Endothelial cell of umbilical vein (primary cell): ENCODE measurements at regions not wholly inside any gene's neighbourhood (a gene's known extent, or its start where the extent isn't known, plus 50 kb on each side); places are given as distances from the start of the nearest gene placed in this dataset.

Experiments
- MYC ChIP-seq: IDR thresholded peaks from one replicate; pipeline ENCODE4 v1.6.1; 2011; ENCODE audit warnings: mild to moderate bottlenecking, low read depth, low read length
- POLR2AphosphoS5 ChIP-seq: IDR thresholded peaks from 2 replicates; pipeline ENCODE4 v1.6.1; 2012; ENCODE audit warnings: low read depth, mild to moderate bottlenecking, control low read depth, low read length, moderate library complexity; ENCODE audit not compliant: insufficient read depth
- TF ChIP-seq, protein P1 (sequence below), 2 donors: IDR thresholded peaks; 1 replicate in 1 of 2; 2 replicates in 1 of 2; pipeline ENCODE4 v1.5.1; 2011; ENCODE audit warnings: low read length in 2 of 2, mild to moderate bottlenecking in 2 of 2, moderate library complexity in 2 of 2, control low read depth in 1 of 2, inconsistent platforms in 1 of 2, low read depth in 1 of 2; ENCODE audit not compliant: insufficient read depth in 1 of 2; ENCODE audit errors: extremely low read depth in 1 of 2

DNA sequence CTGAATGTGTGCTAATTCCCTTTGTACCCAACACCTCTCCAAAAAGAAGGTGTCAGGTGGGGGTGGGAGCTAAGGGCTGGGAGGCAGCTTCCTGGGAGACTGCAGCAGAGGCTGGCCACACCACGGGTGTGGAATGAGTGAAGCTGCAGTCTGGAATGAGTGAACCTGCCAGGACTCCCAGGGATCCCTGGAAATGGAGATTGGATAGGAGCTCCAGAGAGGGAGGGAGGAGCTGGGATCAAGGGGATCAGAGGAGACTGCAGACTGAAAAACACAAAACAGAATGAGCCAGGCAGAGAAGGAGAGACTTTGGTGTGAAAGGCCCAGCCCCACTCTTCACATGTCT, 387.0 kb upstream of the SULF2 start:
- TF ChIP-seq, protein P1, sequence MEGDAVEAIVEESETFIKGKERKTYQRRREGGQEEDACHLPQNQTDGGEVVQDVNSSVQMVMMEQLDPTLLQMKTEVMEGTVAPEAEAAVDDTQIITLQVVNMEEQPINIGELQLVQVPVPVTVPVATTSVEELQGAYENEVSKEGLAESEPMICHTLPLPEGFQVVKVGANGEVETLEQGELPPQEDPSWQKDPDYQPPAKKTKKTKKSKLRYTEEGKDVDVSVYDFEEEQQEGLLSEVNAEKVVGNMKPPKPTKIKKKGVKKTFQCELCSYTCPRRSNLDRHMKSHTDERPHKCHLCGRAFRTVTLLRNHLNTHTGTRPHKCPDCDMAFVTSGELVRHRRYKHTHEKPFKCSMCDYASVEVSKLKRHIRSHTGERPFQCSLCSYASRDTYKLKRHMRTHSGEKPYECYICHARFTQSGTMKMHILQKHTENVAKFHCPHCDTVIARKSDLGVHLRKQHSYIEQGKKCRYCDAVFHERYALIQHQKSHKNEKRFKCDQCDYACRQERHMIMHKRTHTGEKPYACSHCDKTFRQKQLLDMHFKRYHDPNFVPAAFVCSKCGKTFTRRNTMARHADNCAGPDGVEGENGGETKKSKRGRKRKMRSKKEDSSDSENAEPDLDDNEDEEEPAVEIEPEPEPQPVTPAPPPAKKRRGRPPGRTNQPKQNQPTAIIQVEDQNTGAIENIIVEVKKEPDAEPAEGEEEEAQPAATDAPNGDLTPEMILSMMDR (IDR thresholded peaks at IDR 0.05; ENCODE audit: extremely low read depth in 1 of 2, insufficient read depth in 1 of 2, low read depth in 1 of 2, low read length in 2 of 2): no peak
- TF ChIP-seq MYC (no peak), POLR2AphosphoS5 (no peak)
